Head of caudate nucleus (tissue), 42 donors: ENCODE measurements at regions not wholly inside any gene's neighbourhood (a gene's known extent, or its start where the extent isn't known, plus 50 kb on each side); places are given as distances from the start of the nearest gene placed in this dataset.

ENCODE experiments used
- DNase-seq, 42 donors: peaks; one replicate each; pipeline versions ENCODE4 v3.0.0 to v3.0.0-alpha.2; 2020 to 2021; ENCODE audit warnings: mixed read lengths in 7 of 42
- intact Hi-C: fragments of 100-400 bp; cut with DNase I; formaldehyde crosslinking; loops from one replicate; pipeline ENCODE4 v1.15.0; 2022

DNA sequence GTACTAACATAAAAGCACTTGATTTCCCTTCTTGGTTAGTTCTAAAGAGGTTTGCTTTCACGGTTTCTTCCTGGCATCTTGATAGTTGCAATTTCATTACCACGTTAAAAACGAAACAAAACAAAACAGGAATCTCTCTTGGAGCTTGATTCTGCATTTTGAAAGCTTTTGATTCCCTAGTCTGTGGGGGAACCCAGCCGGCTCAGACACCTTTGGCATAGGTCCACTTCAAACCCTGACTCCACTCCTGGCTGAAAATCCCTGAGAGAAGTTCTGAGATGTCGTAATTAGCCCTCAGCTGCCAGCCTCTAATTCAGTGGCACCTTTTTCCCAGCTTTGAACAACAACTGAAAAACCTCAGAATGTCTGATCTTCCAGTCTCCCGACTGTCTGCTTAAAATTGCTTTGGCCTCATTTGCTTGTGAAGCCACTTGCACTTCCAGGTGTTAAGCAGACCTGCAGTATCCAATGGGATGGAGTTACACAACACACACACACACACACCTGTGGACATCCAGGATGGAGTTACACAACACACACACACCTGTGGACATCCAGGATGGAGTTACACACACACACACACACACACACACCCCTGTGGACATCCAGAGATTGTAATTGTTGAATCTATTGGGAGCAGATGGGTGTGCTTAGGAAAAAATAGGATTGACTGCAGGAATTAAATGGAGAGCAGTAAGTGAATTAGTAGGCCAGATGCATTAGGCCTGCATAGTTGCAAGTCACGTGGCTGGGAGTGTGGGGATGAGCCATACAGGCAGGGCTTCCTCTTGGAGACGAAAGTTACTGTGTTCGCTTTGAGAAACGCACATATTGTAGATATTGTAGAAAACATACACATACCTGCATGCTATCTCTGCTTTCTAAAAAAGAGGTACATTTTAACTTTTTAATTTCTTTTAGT, 285.6 kb upstream of the FMN2 start:
- peak in 1 of 42 donors; percentile 62 for DNase-seq
- intact Hi-C loops = no loop called here

- DNase-seq = no peak
- intact Hi-C loops = no loop called here
Observed at GRCh38 chr1:239806897-239807296, 284.8 kb upstream of the FMN2 start.

GRCh38 chr1:239807361-239807760, 284.3 kb upstream of the FMN2 start:
- no peak for DNase-seq
- intact Hi-C loops = no loop called here

DNA sequence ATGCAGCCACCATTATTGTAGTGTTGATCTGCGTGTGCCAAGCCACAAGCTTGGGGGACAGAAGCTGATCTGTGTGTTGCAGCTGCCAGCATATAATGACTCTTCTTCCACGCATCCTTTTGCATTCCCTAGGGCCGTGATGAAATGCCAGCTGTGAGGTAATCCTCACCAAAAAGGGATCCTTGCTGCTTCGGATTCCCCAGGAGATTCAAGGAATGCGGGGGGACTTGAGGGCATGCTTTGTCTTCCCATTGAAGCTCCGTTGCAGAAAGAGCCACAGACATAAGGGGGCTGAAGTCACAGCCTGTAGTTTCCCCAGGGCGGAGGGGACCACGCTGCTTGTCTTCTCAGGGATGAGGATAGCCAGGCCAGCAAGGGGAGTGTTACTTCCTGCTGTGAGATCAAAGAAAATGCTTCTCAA, 281.6 kb upstream of the FMN2 start:
- intact Hi-C loops = no loop called here
- no peak for DNase-seq

- DNase-seq = peak in 31 of 42 donors; percentile 7 to 68 (median 30)
- intact Hi-C loops = no loop called here
Observed at GRCh38 chr1:239811211-239811885, 280.3 kb upstream of the FMN2 start.

GRCh38 chr1:239812580-239812979, 279.1 kb upstream of the FMN2 start:
- intact Hi-C loops = no loop called here
- DNase-seq = no peak

DNA sequence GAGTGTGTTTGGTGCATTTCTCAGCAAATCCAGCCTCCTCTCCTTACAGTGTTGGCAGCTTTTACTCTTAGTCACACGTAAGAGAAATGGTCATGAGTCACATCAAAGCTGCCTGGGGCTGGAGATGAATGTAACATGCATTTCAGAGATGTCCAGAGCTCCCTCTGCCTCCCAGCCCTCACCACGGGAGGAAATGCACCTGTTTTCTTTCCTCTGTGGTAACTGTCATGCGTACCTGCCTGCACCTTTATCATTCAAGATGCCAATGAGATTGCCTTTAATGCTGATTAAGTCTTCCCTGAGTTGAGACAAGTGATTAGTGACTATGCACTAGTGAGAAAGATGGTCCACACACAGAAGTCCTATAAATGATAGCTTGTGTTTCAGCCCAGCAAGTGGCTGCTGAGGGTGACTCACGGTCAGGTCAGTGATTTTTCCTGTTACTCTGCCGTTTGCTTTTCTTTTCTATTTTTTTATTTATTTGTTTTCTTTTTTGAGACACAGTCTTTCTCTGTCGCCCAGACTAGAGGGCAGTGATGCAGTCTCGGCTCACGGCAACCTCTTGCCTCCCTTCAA, 277.3 kb upstream of the FMN2 start:
- peak in 23 of 42 donors; percentile 8 to 75 (median 22) for DNase-seq
- intact Hi-C loops = no loop called here

DNA sequence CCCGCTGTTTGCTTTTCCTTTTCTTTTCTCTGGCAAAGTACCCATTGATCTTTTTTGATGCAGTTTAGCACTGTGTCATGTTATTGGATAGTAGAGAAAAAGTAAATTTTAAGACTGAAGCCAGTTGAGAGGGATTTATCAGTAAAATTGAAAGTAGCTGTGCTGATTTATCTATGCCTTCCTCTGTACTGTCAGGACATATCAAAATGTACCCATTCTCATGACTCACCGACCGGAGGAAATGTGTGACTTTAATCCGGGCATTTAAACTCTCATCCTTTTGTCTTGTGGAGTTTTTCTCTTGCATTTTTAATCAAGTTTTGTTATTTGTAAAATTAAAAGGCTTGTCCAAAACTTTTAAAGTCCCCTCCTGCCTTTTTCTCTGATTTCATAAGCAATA, 276.6 kb upstream of the FMN2 start:
- no peak for DNase-seq
- intact Hi-C loops = no loop called here

DNA sequence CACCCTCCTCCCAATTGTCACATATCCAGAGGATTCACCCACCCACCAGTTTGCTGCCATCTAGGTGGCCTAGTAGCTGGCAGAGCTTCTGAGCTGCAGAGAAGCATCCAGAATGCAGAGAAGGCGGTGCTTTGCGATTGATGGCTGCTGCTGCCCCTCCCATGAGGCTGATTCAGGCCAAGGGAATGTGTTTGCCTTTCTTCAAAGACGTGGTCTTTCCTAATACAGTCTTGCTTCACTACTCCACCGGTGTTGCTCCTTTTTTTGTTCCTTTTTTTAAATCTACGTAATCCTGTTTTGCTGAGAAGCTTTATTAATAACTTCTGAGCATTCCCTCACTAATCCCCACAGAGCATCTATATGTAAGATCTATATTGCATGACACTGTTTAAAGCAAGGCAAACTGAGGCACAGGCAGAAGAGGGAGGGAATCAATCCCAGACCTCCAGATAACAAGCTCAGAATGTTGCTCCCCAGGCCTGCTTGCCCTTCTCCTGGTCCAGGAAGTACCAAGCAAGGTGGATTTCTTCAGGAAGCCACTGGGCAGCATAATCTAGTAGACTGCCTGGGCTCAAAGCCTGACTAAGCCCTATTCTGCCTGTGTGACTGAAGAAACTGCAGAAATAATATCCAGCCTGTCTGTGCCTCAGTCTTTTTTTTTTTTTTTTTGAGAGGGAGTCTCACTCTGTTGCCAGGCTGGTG, 275.5 kb upstream of the FMN2 start:
- peak in 9 of 42 donors; percentile 15 to 53 (median 21) for DNase-seq
- intact Hi-C loops = no loop called here

GRCh38 chr1:239817276-239817675, 274.4 kb upstream of the FMN2 start:
- intact Hi-C loops = no loop called here
- DNase-seq = no peak

DNA sequence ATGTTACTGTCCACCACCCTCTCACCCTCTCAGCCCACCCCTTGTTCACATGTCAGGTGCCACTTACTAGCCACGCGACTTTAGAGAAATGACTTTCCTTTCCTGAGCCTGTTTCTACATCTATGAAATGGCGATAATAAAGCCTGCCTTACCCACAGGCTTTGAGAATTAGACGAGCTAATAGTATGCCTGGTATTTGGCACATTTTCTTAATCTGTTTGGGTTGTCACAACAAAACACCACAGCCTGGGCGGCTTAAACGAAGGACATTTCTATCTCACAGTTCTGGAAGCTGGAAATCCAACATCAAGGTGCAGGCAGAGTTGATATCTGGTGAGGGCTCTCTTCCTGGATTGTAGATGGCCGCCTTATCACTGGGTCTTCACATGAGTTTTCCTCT, 273.9 kb upstream of the FMN2 start:
- DNase-seq = no peak
- intact Hi-C loops = no loop called here

GRCh38 chr1:239819096-239819495, 272.6 kb upstream of the FMN2 start:
- intact Hi-C loops = no loop called here
- no peak for DNase-seq

DNA sequence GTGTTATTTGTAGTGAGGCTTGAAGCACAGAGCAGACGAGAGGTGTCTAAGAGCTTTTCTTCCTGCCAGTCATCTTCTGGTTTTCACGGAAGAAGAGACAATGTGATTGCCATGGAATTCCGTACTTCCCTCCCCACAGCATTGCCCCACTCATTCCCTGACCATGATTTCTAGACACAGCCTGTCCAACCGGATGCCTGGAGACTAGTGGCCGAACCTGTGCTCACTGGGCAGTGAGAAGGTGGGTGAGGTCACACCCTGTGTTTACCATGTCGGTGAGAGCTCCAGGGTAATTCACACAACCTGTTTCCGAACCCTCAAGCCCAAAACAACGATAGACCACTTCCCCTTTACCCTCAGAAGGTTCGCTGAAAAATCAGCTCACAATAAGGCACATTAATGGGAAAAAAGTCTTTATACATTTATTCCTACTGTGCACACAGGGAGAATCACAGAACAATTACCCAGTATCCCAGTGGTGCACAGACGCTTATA, 271.9 kb upstream of the FMN2 start:
- DNase-seq = no peak
- intact Hi-C loops = no loop called here

DNA sequence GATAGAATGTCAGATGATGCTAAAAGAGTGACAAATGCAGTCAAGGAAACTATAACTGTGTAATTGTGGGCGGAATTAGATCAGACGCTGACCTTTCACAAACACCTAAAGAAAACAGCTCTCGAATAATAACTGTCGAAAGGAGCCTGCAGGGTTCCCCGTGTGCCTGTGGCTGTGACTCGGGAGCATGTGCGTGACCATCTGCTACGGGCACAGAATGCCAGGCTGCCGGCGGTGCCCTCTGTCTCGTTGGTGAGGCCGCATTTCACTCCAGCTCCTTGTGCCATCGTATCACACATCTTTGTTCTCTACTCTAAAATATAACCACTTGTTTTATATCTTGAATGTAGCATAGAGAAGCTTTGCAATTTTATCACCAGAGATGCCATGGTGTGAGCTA, 267.8 kb upstream of the FMN2 start:
- intact Hi-C loops = no loop called here
- DNase-seq = no peak

- DNase-seq = no peak
- intact Hi-C loops = no loop called here
Observed at GRCh38 chr1:239826211-239826610, 265.5 kb upstream of the FMN2 start.

DNA sequence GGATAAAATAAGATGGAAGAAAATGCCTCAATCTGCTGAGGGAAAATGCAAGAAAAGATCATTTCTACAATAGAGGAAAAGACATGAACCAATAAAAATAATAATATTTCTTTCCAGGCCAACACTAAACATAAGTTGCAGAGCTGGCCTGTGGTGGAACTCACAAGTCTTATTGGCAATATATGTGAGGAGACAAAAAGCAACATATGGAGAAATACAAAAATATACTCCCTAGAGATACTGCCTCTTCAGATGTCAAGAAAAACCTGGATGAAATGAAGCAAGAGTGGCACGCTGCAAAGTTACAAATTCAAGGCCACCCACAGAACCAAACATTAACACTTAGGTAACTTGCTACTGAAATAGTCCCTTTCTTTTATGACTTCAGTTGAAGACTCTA, 264.9 kb upstream of the FMN2 start:
- intact Hi-C loops = no loop called here
- DNase-seq = no peak

DNA sequence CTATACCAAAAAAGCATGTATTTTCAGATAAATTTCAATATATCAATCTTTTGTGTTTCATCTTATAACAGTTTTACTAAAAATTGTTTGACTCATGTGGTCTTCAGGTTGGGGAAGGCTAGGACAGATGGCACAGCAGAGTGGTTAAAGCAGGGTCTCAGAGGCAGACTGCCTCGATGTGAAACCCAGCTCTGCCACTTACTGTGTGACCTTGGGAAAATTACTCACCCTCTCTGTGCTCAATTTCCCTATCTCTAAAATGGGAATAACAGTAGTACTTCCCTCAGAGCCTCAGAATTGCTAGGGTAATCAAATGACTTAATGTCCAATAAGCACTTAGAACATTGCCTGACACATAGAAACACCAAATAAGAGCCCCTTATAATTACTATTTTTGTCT, 262.1 kb upstream of the FMN2 start:
- no peak for DNase-seq
- intact Hi-C loops = no loop called here

GRCh38 chr1:239831577-239832355, 259.9 kb upstream of the FMN2 start:
- no peak for DNase-seq
- intact Hi-C loops = no loop called here

GRCh38 chr1:239833723-239834122, 258.0 kb upstream of the FMN2 start:
- intact Hi-C loops = no loop called here
- DNase-seq = no peak
